ENCODE measurements at regions not wholly inside any gene's neighbourhood (a gene's known extent, or its start where the extent isn't known, plus 50 kb on each side); places are given as distances from the start of the nearest gene placed in this dataset.
"Not testable (repeated sequence)": the region's sequence is repeated elsewhere in the genome, so short reads cannot be mapped to it uniquely, and the experiment has no call there.

DNA sequence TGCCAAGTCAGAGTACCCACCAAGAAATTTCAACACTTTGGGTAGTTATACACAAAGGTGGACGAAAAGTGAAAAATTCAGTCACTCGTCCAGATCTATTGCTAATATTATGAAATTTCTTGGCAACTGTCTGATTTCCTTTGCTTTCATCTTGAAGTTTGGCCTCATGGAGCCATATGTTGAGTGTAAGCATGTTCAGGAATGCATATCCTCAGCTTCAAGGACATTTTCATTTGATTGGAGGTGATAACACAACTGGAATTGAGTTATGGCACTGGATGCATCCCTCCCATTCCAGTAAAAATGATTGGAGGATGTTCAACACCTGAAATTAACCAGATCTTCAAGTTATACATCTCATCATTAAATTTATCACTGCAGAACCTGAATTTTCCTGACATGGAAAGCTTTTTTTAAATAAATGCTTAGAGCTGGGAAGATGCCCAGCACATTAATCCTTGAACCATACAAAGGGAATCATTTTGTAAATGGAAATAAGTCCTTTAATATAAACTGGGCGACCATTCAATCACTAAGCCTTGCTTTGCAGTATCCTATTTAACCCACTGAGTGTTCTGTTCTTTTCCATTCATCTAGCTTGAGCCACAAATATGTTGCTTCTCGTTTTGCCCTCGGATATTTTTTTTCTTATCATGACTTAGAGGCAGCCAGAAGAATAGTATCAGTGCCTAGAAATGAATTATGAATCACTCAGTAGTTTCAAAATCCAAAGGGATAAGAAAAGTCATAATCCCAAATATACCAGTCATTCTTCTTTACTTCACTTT, 273.7 kb upstream of the PIK3R1 start:
- Mint-ChIP-seq H3K4me3 (no peak overlapping the region), H3K27ac (no peak overlapping the region), H3K4me1 (ENCODE audit: low read depth in 2 of 2) (no peaks in the 10 kb centered on the region), H3K36me3 (ENCODE audit: insufficient read depth) (no peaks in the 10 kb centered on the region), H3K27me3 (peaks cover 4 to 9% of the 10 kb centered on the region in 2 donors), H3K9me3 (no peaks in the 10 kb centered on the region)
- no peak for DNase-seq
- ATAC-seq (replicated peaks), result no peak

DNA sequence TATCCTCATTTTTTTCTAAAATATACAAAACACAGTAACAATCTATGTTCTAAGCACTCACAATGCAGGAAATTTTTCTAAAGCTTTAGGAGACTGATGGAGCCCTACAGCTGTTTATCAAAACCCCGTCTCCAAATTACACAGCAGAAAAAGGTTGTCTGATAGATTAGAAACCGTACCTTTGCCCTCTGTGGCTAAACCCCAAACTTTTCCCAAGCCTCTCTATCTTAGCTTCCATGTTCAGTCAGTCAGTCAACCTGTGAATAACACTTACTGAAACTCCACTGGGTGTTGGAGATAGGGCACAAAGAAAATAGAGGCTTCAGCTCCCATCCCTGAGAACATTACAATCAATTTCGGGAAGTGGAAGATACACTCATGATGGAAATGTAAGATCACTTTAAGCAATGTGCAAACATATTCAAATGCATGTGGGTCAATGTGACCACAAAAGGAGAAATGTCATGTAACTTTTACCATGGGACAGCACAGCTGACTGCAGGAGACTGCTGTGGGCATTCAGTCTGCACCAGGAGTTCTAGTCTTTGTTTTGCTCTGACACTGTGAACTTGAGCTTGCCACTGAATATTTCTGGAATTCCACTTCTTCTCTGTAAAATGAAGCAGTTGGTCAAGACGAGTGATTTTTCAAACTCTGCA, 279.5 kb upstream of the PIK3R1 start:
- Mint-ChIP-seq H3K27me3 (peaks cover 0 to 18% of the 10 kb centered on the region in 2 donors), H3K36me3 (ENCODE audit: insufficient read depth) (no peaks in the 10 kb centered on the region), H3K27ac (no peak overlapping the region), H3K4me3 (no peak overlapping the region), H3K4me1 (ENCODE audit: low read depth in 2 of 2) (no peaks in the 10 kb centered on the region), H3K9me3 (no peaks in the 10 kb centered on the region)
- ATAC-seq (replicated peaks) (no peak), DNase-seq (no peak)

- ATAC-seq (replicated peaks) (no peak), DNase-seq (no peak)
- H3K27me3 Mint-ChIP-seq, result peaks cover 0 to 18% of the 10 kb centered on the region in 2 donors
- no peaks in the 10 kb centered on the region for H3K36me3 Mint-ChIP-seq (ENCODE audit: insufficient read depth)
- H3K9me3 Mint-ChIP-seq, result no peaks in the 10 kb centered on the region
- no peak overlapping the region for H3K4me3 Mint-ChIP-seq
- H3K27ac Mint-ChIP-seq, result no peak overlapping the region
- no peaks in the 10 kb centered on the region for H3K4me1 Mint-ChIP-seq (ENCODE audit: low read depth in 2 of 2)
Measured at GRCh38 chr5:67934976-67935375, 280.6 kb upstream of the PIK3R1 start.

DNA sequence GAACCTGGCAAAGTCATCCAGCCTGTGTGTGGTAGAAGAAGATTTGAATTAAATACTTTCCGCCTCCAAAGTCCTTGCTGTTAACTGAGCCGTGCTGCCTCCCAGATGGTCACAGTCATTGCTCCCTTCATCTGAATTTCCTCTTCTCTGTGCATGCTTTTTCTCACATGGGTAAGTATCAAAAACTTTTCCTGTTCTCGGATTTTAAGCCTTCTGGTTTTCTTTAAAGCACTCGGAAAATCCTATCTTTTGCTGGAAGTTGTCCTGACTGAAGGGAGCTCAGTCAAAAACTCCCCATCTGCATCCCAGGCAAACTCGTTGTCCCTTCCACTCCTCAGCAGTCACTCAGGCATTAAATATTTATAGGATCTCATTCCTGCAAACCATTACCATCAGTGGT, 290.0 kb upstream of the PIK3R1 start:
- peaks cover 0 to 22% of the 10 kb centered on the region in 2 donors for H3K27me3 Mint-ChIP-seq
- ATAC-seq (replicated peaks), result no peak
- H3K9me3 Mint-ChIP-seq, result no peaks in the 10 kb centered on the region
- H3K36me3 Mint-ChIP-seq (ENCODE audit: insufficient read depth), result no peaks in the 10 kb centered on the region
- DNase-seq, result no peak
- no peak overlapping the region for H3K27ac Mint-ChIP-seq
- no peak overlapping the region for H3K4me3 Mint-ChIP-seq
- no peaks in the 10 kb centered on the region for H3K4me1 Mint-ChIP-seq (ENCODE audit: low read depth in 2 of 2)

GRCh38 chr5:67921004-67921601, 294.5 kb upstream of the PIK3R1 start:
- H3K9me3 Mint-ChIP-seq, result peaks cover 0 to 4% of the 10 kb centered on the region in 2 donors
- H3K4me1 Mint-ChIP-seq (ENCODE audit: low read depth in 2 of 2), result no peaks in the 10 kb centered on the region
- DNase-seq (no peak), ATAC-seq (replicated peaks) (no peak)
- H3K4me3 Mint-ChIP-seq, result no peak overlapping the region
- H3K36me3 Mint-ChIP-seq (ENCODE audit: insufficient read depth), result no peaks in the 10 kb centered on the region
- H3K27ac Mint-ChIP-seq, result no peak overlapping the region
- peaks cover 9 to 22% of the 10 kb centered on the region in 2 donors for H3K27me3 Mint-ChIP-seq

GRCh38 chr5:67919532-67919931, 296.0 kb upstream of the PIK3R1 start:
- DNase-seq; H3K9me3 Mint-ChIP-seq; ATAC-seq (replicated peaks): not testable (repeated sequence)

DNA sequence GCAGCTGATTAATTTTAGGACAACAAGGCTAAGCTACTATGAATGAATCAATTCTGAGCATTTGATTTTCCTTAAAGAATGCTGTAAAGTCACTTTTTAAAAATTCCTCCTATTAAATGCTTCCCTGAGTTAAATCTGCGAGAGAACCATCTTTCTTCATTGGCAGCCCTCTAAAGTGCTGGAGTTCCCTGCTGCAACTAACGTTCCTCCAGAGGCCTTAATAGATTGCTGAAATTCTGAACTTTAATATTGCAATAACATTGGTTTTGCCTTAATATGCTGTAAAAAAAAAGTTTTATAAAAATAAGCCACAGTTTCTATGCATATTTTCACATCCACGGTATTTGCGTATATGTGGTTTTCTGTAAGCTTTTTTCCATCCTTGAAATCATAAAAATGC, 298.0 kb upstream of the PIK3R1 start:
- Mint-ChIP-seq H3K4me3 (no peak overlapping the region), H3K27me3 (peaks cover 0 to 9% of the 10 kb centered on the region in 2 donors), H3K36me3 (ENCODE audit: insufficient read depth) (no peaks in the 10 kb centered on the region), H3K27ac (no peak overlapping the region), H3K4me1 (ENCODE audit: low read depth in 2 of 2) (no peaks in the 10 kb centered on the region), H3K9me3 (peaks cover 0 to 4% of the 10 kb centered on the region in 2 donors)
- ATAC-seq (replicated peaks) (no peak), DNase-seq (no peak)

More at GRCh38 chr5:67919532-67919931, 296.0 kb upstream of the PIK3R1 start:
- H3K4me1 Mint-ChIP-seq (ENCODE audit: low read depth in 2 of 2); H3K4me3 Mint-ChIP-seq; H3K27me3 Mint-ChIP-seq; H3K27ac Mint-ChIP-seq; H3K36me3 Mint-ChIP-seq (ENCODE audit: insufficient read depth): not testable (repeated sequence)

DNA sequence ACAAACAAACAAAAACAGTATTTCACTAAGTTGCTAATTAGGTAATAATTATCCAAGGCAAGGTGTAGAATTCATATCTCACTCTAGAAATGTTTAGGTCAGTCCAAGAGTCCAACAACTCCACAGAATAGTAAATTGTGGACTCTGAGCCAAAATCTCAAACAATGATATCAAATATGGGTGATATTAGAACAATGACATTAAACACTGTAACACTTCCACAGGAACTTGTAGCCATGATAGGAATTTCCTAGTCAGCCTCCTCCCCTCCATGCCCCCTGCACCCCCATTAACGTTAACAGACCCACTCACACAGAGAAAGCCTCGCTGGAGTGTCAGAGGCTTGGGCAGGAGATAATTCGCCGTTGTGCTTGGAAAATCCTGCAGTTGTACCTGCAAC, 305.0 kb upstream of the PIK3R1 start:
- Mint-ChIP-seq H3K4me1 (ENCODE audit: low read depth in 2 of 2) (no peaks in the 10 kb centered on the region), H3K27me3 (no peaks in the 10 kb centered on the region), H3K36me3 (ENCODE audit: insufficient read depth) (no peaks in the 10 kb centered on the region), H3K4me3 (no peak overlapping the region), H3K27ac (no peak overlapping the region), H3K9me3 (no peaks in the 10 kb centered on the region)
- ATAC-seq (replicated peaks), result no peak
- DNase-seq, result no peak

GRCh38 chr5:67908126-67908765, 307.3 kb upstream of the PIK3R1 start:
- no peaks in the 10 kb centered on the region for H3K4me1 Mint-ChIP-seq (ENCODE audit: low read depth in 2 of 2)
- no peaks in the 10 kb centered on the region for H3K9me3 Mint-ChIP-seq
- no peak overlapping the region for H3K27ac Mint-ChIP-seq
- no peak overlapping the region for H3K4me3 Mint-ChIP-seq
- no peak for DNase-seq
- no peak for ATAC-seq (replicated peaks)
- no peaks in the 10 kb centered on the region for H3K36me3 Mint-ChIP-seq (ENCODE audit: insufficient read depth)
- peaks cover 0 to 6% of the 10 kb centered on the region in 2 donors for H3K27me3 Mint-ChIP-seq

DNA sequence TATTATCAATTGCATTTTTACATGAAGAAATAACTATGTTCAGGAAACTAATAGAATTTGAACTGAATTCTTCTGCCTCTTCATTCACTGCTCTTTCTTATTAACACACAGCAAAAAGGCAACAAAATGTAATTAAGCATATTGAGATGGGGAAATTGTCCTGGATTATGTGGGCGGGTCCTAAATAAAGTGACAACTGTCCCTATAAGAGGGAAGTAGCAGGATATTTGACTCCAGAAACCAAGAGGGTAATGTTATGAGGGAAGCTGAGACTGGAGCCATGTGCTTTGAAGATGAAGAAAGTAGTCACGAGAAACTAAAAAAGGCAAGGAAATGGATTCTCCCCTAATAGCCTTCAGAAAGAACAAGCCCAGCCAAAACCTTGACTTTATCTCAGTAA, 311.2 kb upstream of the PIK3R1 start:
- H3K9me3 Mint-ChIP-seq, result no peaks in the 10 kb centered on the region
- no peaks in the 10 kb centered on the region for H3K36me3 Mint-ChIP-seq (ENCODE audit: insufficient read depth)
- no peak overlapping the region for H3K4me3 Mint-ChIP-seq
- H3K27ac Mint-ChIP-seq, result no peak overlapping the region
- no peaks in the 10 kb centered on the region for H3K4me1 Mint-ChIP-seq (ENCODE audit: low read depth in 2 of 2)
- no peak for DNase-seq
- H3K27me3 Mint-ChIP-seq, result peaks cover 0 to 6% of the 10 kb centered on the region in 2 donors
- no peak for ATAC-seq (replicated peaks)

DNA sequence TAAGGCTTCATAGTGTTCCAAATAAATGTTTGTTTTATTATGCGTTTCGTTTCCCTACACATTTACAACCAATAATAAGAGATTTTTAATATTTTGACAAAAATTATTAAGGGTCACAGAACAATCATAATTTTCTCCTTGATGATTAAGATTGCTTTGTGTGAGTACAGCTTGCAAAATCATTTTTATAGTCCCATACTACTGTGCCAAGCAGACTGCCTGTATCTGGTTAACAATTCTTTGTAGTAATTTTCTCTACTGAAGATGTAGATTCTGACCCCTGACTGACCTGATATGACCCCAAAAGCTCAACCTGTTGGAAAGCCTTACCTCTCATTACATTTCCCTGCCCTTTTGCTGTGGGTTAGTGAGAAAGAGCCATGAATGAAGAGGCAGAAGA, 311.9 kb upstream of the PIK3R1 start:
- Mint-ChIP-seq H3K36me3 (ENCODE audit: insufficient read depth) (peaks cover under 1% of the 10 kb centered on the region), H3K4me1 (ENCODE audit: low read depth in 2 of 2) (no peaks in the 10 kb centered on the region)
- ATAC-seq (replicated peaks), result no peak

GRCh38 chr5:67903121-67903520, 312.4 kb upstream of the PIK3R1 start:
- no peak overlapping the region for H3K4me3 Mint-ChIP-seq
- no peak for DNase-seq

More for the DNA sequence above, 311.9 kb upstream of the PIK3R1 start:
- Mint-ChIP-seq H3K4me3 (no peak overlapping the region), H3K9me3 (no peaks in the 10 kb centered on the region), H3K27ac (no peak overlapping the region), H3K27me3 (peaks cover 0 to 6% of the 10 kb centered on the region in 2 donors)
- no peak for DNase-seq

DNA sequence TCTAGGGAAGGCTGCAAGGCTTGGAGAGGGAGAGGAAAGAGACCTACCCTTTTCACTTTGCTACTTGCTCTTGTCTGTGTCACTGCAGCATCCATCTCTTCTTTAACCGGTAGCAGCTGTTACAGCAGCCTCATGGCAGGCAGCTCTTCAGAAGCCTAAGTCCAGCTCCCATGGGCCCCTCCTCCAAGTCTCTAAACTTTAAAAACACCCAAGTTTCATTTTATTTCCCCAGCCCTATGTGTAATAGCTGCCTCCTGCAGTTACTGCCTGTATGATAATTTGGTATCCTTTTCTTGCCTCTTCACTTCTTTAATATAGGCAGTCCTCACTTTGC, 313.1 kb upstream of the PIK3R1 start:
- Mint-ChIP-seq H3K4me3 (no peak overlapping the region), H3K27me3 (peaks cover 0 to 6% of the 10 kb centered on the region in 2 donors), H3K4me1 (ENCODE audit: low read depth in 2 of 2) (no peaks in the 10 kb centered on the region), H3K36me3 (ENCODE audit: insufficient read depth) (peaks cover 5% of the 10 kb centered on the region), H3K9me3 (no peaks in the 10 kb centered on the region), H3K27ac (no peak overlapping the region)
- no peak for ATAC-seq (replicated peaks)
- no peak for DNase-seq

More at GRCh38 chr5:67903121-67903520, 312.4 kb upstream of the PIK3R1 start:
- Mint-ChIP-seq H3K36me3 (ENCODE audit: insufficient read depth) (peaks cover 5% of the 10 kb centered on the region), H3K4me1 (ENCODE audit: low read depth in 2 of 2) (no peaks in the 10 kb centered on the region), H3K27ac (no peak overlapping the region), H3K27me3 (peaks cover 0 to 6% of the 10 kb centered on the region in 2 donors), H3K9me3 (no peaks in the 10 kb centered on the region)
- no peak for ATAC-seq (replicated peaks)
